Prostate gland (tissue), 2 donors: ENCODE measurements at regions not wholly inside any gene's neighbourhood (a gene's known extent, or its start where the extent isn't known, plus 50 kb on each side); places are given as distances from the start of the nearest gene placed in this dataset.

Source experiments
- DNase-seq: peaks from one replicate; pipeline ENCODE4 v3.0.0-alpha.2; 2019; ENCODE audit warnings: low spot score
- H3K27ac ChIP-seq, 2 donors: fragments of 200-600 bp; sonication (generic); 2 replicates each; pipeline ENCODE4 v1.5.1; 2017 to 2019
- H3K27me3 ChIP-seq: fragments of 200-600 bp; sonication (generic); replicated peaks from 2 replicates; pipeline ENCODE4 v1.5.1; 2019; ENCODE audit not compliant: insufficient read depth
- H3K36me3 ChIP-seq, 2 donors: fragments of 200-600 bp; sonication (generic); 1 replicate in 1 of 2; 2 replicates in 1 of 2; pipeline versions ENCODE4 v1.5.1 to v1.8.1; 2017 to 2019
- H3K4me1 ChIP-seq: fragments of 200-600 bp; sonication (generic); replicated peaks from 2 replicates; pipeline ENCODE4 v1.5.1; 2019
- H3K4me3 ChIP-seq, 2 donors: fragments of 200-600 bp; sonication (generic); 2 replicates each; pipeline ENCODE4 v1.5.1; 2017 to 2019
- H3K9me3 ChIP-seq: fragments of 200-600 bp; sonication (generic); 2 replicates; pipeline ENCODE4 v1.5.1; 2017
- CTCF ChIP-seq, 4 experiments: fragments of 200-600 bp in 2 of 4; fragments of 450-650 bp in 2 of 4; sonication (generic) in 2 of 4; IDR thresholded peaks; 1 replicate in 3 of 4; 2 replicates in 1 of 4; pipeline ENCODE4 v1.5.1; 2016 to 2019; ENCODE audit warnings: antibody characterized with exemption in 4 of 4, mild to moderate bottlenecking in 2 of 4, moderate library complexity in 2 of 4
- POLR2A ChIP-seq: fragments of 450-650 bp; IDR thresholded peaks from one replicate; pipeline ENCODE4 v1.6.1; 2016; ENCODE audit warnings: antibody characterized with exemption, mild to moderate bottlenecking
- POLR2AphosphoS5 ChIP-seq: sonication (generic); formaldehyde crosslinking; IDR thresholded peaks from one replicate; pipeline ENCODE4 v1.6.1; 2017; ENCODE audit warnings: antibody characterized with exemption
- WGBS: methylation state at CpG from one replicate; pipeline ENCODE4 v1.1.5; 2018; 5-methylcytosine and 5-hydroxymethylcytosine counted together
- intact Hi-C: fragments of 100-400 bp; cut with DNase I; formaldehyde crosslinking; loops from one replicate; pipeline ENCODE4 v1.14.2; 2022

- DNase-seq = no peak
- intact Hi-C loops = no loop called here
- 100% methylated on average over 3 of the region's 3 CpGs for WGBS
Observed at GRCh38 chr4:27463816-27464215, 603.2 kb downstream of the STIM2 start.

GRCh38 chr4:27467351-27467750, 606.7 kb downstream of the STIM2 start:
- Histone ChIP-seq H3K36me3 (no peaks in the 10 kb centered on the region), H3K4me1 (no peaks in the 10 kb centered on the region), H3K27me3 (no peaks in the 10 kb centered on the region), H3K4me3 (no peak overlapping the region), H3K27ac (no peak overlapping the region), H3K9me3 (no peaks in the 10 kb centered on the region)
- DNase-seq = no peak
- no peak for TF ChIP-seq POLR2A
- TF ChIP-seq CTCF (IDR thresholded peaks at IDR 0.05) = no peak
- TF ChIP-seq POLR2AphosphoS5 = no peak
- intact Hi-C loops = no loop called here

More at GRCh38 chr4:27463816-27464215, 603.2 kb downstream of the STIM2 start:
- Histone ChIP-seq H3K27me3 (no peaks in the 10 kb centered on the region), H3K4me3 (no peak overlapping the region), H3K36me3 (no peaks in the 10 kb centered on the region), H3K4me1 (no peaks in the 10 kb centered on the region), H3K9me3 (no peaks in the 10 kb centered on the region), H3K27ac (no peak overlapping the region)
- no peak for TF ChIP-seq POLR2AphosphoS5
- TF ChIP-seq CTCF (IDR thresholded peaks at IDR 0.05) = no peak
- TF ChIP-seq POLR2A = no peak

- no peaks in the 10 kb centered on the region for H3K9me3 ChIP-seq
- H3K27ac ChIP-seq = no peak overlapping the region
- TF ChIP-seq CTCF (IDR thresholded peaks at IDR 0.05) (no peak), POLR2A (no peak), POLR2AphosphoS5 (no peak)
- DNase-seq = no peak
- H3K36me3 ChIP-seq = no peaks in the 10 kb centered on the region
- no peaks in the 10 kb centered on the region for H3K27me3 ChIP-seq
- intact Hi-C loops = no loop called here
- no peak overlapping the region for H3K4me3 ChIP-seq
- no peaks in the 10 kb centered on the region for H3K4me1 ChIP-seq
- 64% methylated on average over 1 of the region's 1 CpG for WGBS
Observed at GRCh38 chr4:27472364-27472763, 611.7 kb downstream of the STIM2 start.

- Histone ChIP-seq H3K9me3 (no peaks in the 10 kb centered on the region), H3K27ac (no peak overlapping the region), H3K36me3 (no peaks in the 10 kb centered on the region), H3K4me3 (no peak overlapping the region), H3K27me3 (no peaks in the 10 kb centered on the region), H3K4me1 (no peaks in the 10 kb centered on the region)
- intact Hi-C loops = no loop called here
- TF ChIP-seq POLR2A (no peak), POLR2AphosphoS5 (no peak), CTCF (IDR thresholded peaks at IDR 0.05) (no peak)
- 86% methylated on average over 1 of the region's 1 CpG for WGBS
- no peak for DNase-seq
Observed at GRCh38 chr4:27474691-27475090, 614.0 kb downstream of the STIM2 start.

GRCh38 chr4:27484216-27484615, 623.6 kb downstream of the STIM2 start:
- 83% methylated on average over 8 of the region's 8 CpGs for WGBS
- Histone ChIP-seq H3K4me1 (no peaks in the 10 kb centered on the region), H3K27ac (no peak overlapping the region), H3K36me3 (no peaks in the 10 kb centered on the region), H3K9me3 (no peaks in the 10 kb centered on the region), H3K4me3 (no peak overlapping the region), H3K27me3 (no peaks in the 10 kb centered on the region)
- TF ChIP-seq POLR2A (no peak), POLR2AphosphoS5 (no peak), CTCF (IDR thresholded peaks at IDR 0.05) (no peak)
- DNase-seq = no peak
- intact Hi-C loops = no loop called here
